HG03175 (cell line): ENCODE measurements at regions not wholly inside any gene's neighbourhood (a gene's known extent, or its start where the extent isn't known, plus 50 kb on each side); places are given as distances from the start of the nearest gene placed in this dataset.
A peak's percentile ranks its signal among the peaks of the same experiment; 100 is the strongest.
"Not testable (repeated sequence)": the region's sequence is repeated elsewhere in the genome, so short reads cannot be mapped to it uniquely, and the experiment has no call there.

Experiments
- ATAC-seq: cut with Tn5 transposase; IDR thresholded peaks from one replicate; pipeline ENCODE4 v1.9.1; 2021; ENCODE audit warnings: mild to moderate bottlenecking, moderate library complexity; ENCODE audit not compliant: unreplicated experiment

- ATAC-seq = peak; percentile 67
These were observed 195.8 kb upstream of the TPTE start for GRCh38 chr21:10325546-10325945.

- ATAC-seq = not testable (repeated sequence)
These were observed 195.2 kb upstream of the TPTE start for GRCh38 chr21:10326146-10326545.

- ATAC-seq = not testable (repeated sequence)
These were observed 192.7 kb upstream of the TPTE start for GRCh38 chr21:10328646-10329045.

GRCh38 chr21:10330641-10331119, 190.7 kb upstream of the TPTE start:
- ATAC-seq = not testable (repeated sequence)

GRCh38 chr21:10331134-10331533, 190.2 kb upstream of the TPTE start:
- not testable (repeated sequence) for ATAC-seq

GRCh38 chr21:10332935-10333334, 188.4 kb upstream of the TPTE start:
- not testable (repeated sequence) for ATAC-seq

GRCh38 chr21:10334391-10334790, 187.0 kb upstream of the TPTE start:
- not testable (repeated sequence) for ATAC-seq

- not testable (repeated sequence) for ATAC-seq
These were observed 179.0 kb upstream of the TPTE start for GRCh38 chr21:10342261-10342956.

GRCh38 chr21:10343146-10343935, 178.0 kb upstream of the TPTE start:
- not testable (repeated sequence) for ATAC-seq

- not testable (repeated sequence) for ATAC-seq
These were observed 177.1 kb upstream of the TPTE start for GRCh38 chr21:10344266-10344665.

GRCh38 chr21:10345178-10345612, 176.2 kb upstream of the TPTE start:
- ATAC-seq = not testable (repeated sequence)

GRCh38 chr21:10346249-10346648, 175.1 kb upstream of the TPTE start:
- ATAC-seq = not testable (repeated sequence)

- not testable (repeated sequence) for ATAC-seq
These were observed 174.3 kb upstream of the TPTE start for GRCh38 chr21:10346933-10347615.

GRCh38 chr21:10347675-10348074, 173.7 kb upstream of the TPTE start:
- ATAC-seq = not testable (repeated sequence)

- not testable (repeated sequence) for ATAC-seq
These were observed 173.2 kb upstream of the TPTE start for GRCh38 chr21:10348150-10348549.

GRCh38 chr21:10354851-10355578, 166.4 kb upstream of the TPTE start:
- ATAC-seq = not testable (repeated sequence)

GRCh38 chr21:10359120-10359519, 162.3 kb upstream of the TPTE start:
- ATAC-seq = not testable (repeated sequence)

GRCh38 chr21:10359911-10360310, 161.5 kb upstream of the TPTE start:
- not testable (repeated sequence) for ATAC-seq

- not testable (repeated sequence) for ATAC-seq
These were observed 160.1 kb upstream of the TPTE start for GRCh38 chr21:10361214-10361736.

GRCh38 chr21:10362816-10363215, 158.6 kb upstream of the TPTE start:
- ATAC-seq = not testable (repeated sequence)
